ENCODE measurements at regions not wholly inside any gene's neighbourhood (a gene's known extent, or its start where the extent isn't known, plus 50 kb on each side); places are given as distances from the start of the nearest gene placed in this dataset.

GRCh38 chr1:25047506-25048240 is 117.6 kb upstream of the RUNX3 start:
- no peak for TF ChIP-seq POLR2AphosphoS5 (IDR thresholded peaks at IDR 0.05; ENCODE audit: low read depth, low read length)
- no peak for TF ChIP-seq POLR2A (IDR thresholded peaks at IDR 0.05; ENCODE audit: low read depth, low read length)

Data from GM12892 (cell line).